Caco-2 (cell line): ENCODE measurements at regions not wholly inside any gene's neighbourhood (a gene's known extent, or its start where the extent isn't known, plus 50 kb on each side); places are given as distances from the start of the nearest gene placed in this dataset.
"Not testable (repeated sequence)": the region's sequence is repeated elsewhere in the genome, so short reads cannot be mapped to it uniquely, and the experiment has no call there.

Experiments
- BruUV-seq: library from RNA; stranded (reverse); fragments of 400-500 nt; replicated peaks from 2 replicates; lab custom pipeline; 2021; lab: Mats Ljungman, UMichigan
- CTCF ChIA-PET: fragments of 300-600 bp; sonication (Branson Sonifier 250); formaldehyde crosslinking; loops from one replicate; lab custom pipeline; 2022; ENCODE audit warnings: antibody characterized with exemption; lab: Charles Lee
- POLR2A ChIA-PET: fragments of 300-600 bp; sonication (Branson Sonifier 250); formaldehyde crosslinking; loops from one replicate; lab custom pipeline; 2022; ENCODE audit warnings: antibody characterized with exemption; lab: Charles Lee
- DNase-seq, 2 experiments: peaks; one replicate each; pipeline versions ENCODE4 v3.0.0 to v3.0.0-alpha.2; 2020 to 2022
- H3K27me3 ChIP-seq: replicated peaks from 2 replicates; pipeline ENCODE4 v1.6.0; 2011; ENCODE audit warnings: low read length; ENCODE audit not compliant: control insufficient read depth, insufficient read depth
- H3K36me3 ChIP-seq: 2 replicates; pipeline ENCODE4 v1.5.1; 2011; ENCODE audit warnings: low read length; ENCODE audit not compliant: control insufficient read depth, insufficient read depth
- H3K4me1 ChIP-seq: fragments of 250-450 bp; sonication (Bioruptor Pico); 2 replicates; pipeline ENCODE4 v1.5.1; 2020; ENCODE audit warnings: mild to moderate bottlenecking
- H3K4me3 ChIP-seq: 2 replicates; pipeline ENCODE4 v1.5.1; 2011; ENCODE audit warnings: low read depth, mild to moderate bottlenecking, control low read depth, low read length
- H3K9me3 ChIP-seq: fragments of 250-450 bp; sonication (Bioruptor Pico); 2 replicates; pipeline ENCODE4 v1.5.1; 2020; ENCODE audit warnings: mild to moderate bottlenecking, moderate library complexity
- H3K27ac Mint-ChIP-seq: one replicate; pipeline ENCODE4 v1.8.0; 2022; ENCODE audit warnings: mixed read lengths; ENCODE audit not compliant: unreplicated experiment
- H3K27me3 Mint-ChIP-seq: one replicate; pipeline ENCODE4 v1.8.0; 2022; ENCODE audit warnings: mixed read lengths; ENCODE audit not compliant: insufficient read depth, unreplicated experiment
- H3K36me3 Mint-ChIP-seq: one replicate; pipeline ENCODE4 v1.8.0; 2022; ENCODE audit warnings: mild to moderate bottlenecking, mixed read lengths; ENCODE audit not compliant: insufficient read depth, unreplicated experiment
- H3K4me1 Mint-ChIP-seq: one replicate; pipeline ENCODE4 v1.8.0; 2022; ENCODE audit warnings: low read depth, mixed read lengths; ENCODE audit not compliant: unreplicated experiment
- H3K4me3 Mint-ChIP-seq: one replicate; pipeline ENCODE4 v1.8.0; 2022; ENCODE audit warnings: mild to moderate bottlenecking, moderate library complexity, mixed read lengths; ENCODE audit not compliant: unreplicated experiment
- H3K9me3 Mint-ChIP-seq: one replicate; pipeline ENCODE4 v1.8.0; 2022; ENCODE audit warnings: mixed read lengths; ENCODE audit not compliant: unreplicated experiment
- intact Hi-C: fragments of 100-400 bp; cut with micrococcal nuclease; formaldehyde crosslinking; loops from one replicate; pipeline ENCODE4 v1.10.0; 2022; ENCODE audit not compliant: unreplicated experiment
- TF ChIP-seq, protein P1 (sequence below), 2 experiments: fragments of 200-600 bp in 1 of 2; IDR thresholded peaks; 1 replicate in 1 of 2; 2 replicates in 1 of 2; pipeline versions ENCODE4 v1.5.1 to v1.8.0; 2011 to 2022; ENCODE audit warnings: antibody characterized with exemption in 1 of 2, control low read depth in 1 of 2, inconsistent platforms in 1 of 2, low read depth in 1 of 2, low read length in 1 of 2, mild to moderate bottlenecking in 1 of 2, moderate library complexity in 1 of 2; ENCODE audit not compliant: insufficient read depth in 1 of 2, severe bottlenecking in 1 of 2, unreplicated experiment in 1 of 2

DNA sequence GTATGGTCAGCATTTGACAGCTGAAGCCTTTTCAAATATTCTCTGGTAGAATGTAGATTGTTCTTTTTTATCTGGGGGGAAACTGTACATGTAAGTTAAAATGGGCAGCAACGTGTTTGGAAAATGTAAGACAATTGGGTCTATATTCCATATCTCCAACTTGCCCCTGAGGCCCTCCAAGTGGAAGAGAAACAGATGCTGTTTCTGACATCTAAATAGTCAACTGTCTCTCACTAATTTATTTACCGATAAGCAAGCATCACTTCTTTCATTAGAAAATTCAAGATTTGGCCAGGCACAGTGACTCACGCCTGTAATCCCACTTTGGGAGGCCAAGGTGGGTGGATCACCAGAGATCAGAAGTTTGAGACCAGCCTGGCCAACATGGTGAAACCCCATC, 120.2 kb upstream of the TBCA start:
- CTCF ChIA-PET, result no interaction called here
- TF ChIP-seq, protein P1, sequence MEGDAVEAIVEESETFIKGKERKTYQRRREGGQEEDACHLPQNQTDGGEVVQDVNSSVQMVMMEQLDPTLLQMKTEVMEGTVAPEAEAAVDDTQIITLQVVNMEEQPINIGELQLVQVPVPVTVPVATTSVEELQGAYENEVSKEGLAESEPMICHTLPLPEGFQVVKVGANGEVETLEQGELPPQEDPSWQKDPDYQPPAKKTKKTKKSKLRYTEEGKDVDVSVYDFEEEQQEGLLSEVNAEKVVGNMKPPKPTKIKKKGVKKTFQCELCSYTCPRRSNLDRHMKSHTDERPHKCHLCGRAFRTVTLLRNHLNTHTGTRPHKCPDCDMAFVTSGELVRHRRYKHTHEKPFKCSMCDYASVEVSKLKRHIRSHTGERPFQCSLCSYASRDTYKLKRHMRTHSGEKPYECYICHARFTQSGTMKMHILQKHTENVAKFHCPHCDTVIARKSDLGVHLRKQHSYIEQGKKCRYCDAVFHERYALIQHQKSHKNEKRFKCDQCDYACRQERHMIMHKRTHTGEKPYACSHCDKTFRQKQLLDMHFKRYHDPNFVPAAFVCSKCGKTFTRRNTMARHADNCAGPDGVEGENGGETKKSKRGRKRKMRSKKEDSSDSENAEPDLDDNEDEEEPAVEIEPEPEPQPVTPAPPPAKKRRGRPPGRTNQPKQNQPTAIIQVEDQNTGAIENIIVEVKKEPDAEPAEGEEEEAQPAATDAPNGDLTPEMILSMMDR (IDR thresholded peaks at IDR 0.05; ENCODE audit: insufficient read depth in 1 of 2, low read depth in 1 of 2, low read length in 1 of 2, severe bottlenecking in 1 of 2, unreplicated experiment in 1 of 2), result no peak
- POLR2A ChIA-PET, result no interaction called here
- H3K36me3 ChIP-seq, result no peaks in the 10 kb centered on the region
- no peaks in the 10 kb centered on the region for H3K36me3 Mint-ChIP-seq
- H3K9me3 ChIP-seq, result no peaks in the 10 kb centered on the region
- no peak overlapping the region for H3K27ac Mint-ChIP-seq
- no peaks in the 10 kb centered on the region for H3K4me1 ChIP-seq
- H3K27me3 Mint-ChIP-seq, result no peaks in the 10 kb centered on the region
- no TSS peak for BruUV-seq
- H3K9me3 Mint-ChIP-seq, result no peaks in the 10 kb centered on the region
- H3K27me3 ChIP-seq, result no peaks in the 10 kb centered on the region
- intact Hi-C loops, result no loop called here
- no peak for DNase-seq
- no peaks in the 10 kb centered on the region for H3K4me1 Mint-ChIP-seq
- no peak overlapping the region for H3K4me3 Mint-ChIP-seq
- H3K4me3 ChIP-seq, result no peak overlapping the region

DNA sequence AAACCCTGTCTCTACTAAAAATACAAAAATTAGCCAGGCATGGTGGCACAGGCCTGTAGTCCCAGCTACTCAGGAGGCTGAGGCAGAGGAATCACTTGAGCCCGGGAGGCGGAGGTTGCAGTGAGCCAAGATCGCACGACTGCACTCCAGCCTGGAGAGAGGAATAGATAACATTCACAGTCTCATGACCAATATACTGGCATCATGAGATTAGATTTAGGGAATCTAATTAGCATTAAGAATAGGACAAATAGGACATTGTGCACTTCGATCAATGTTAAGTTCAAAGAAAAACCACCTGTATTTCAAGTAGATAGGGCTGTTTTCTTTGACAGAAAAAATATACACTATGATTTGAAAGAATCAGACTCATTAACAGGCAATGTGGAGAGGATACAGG, 118.0 kb upstream of the TBCA start:
- BruUV-seq, H3K36me3 ChIP-seq, DNase-seq, H3K4me1 Mint-ChIP-seq, H3K27ac Mint-ChIP-seq, H3K4me3 ChIP-seq, CTCF ChIA-PET, H3K9me3 Mint-ChIP-seq, H3K9me3 ChIP-seq, H3K36me3 Mint-ChIP-seq, H3K27me3 ChIP-seq, intact Hi-C loops, H3K27me3 Mint-ChIP-seq, POLR2A ChIA-PET, H3K4me1 ChIP-seq, H3K4me3 Mint-ChIP-seq: not testable (repeated sequence)

DNA sequence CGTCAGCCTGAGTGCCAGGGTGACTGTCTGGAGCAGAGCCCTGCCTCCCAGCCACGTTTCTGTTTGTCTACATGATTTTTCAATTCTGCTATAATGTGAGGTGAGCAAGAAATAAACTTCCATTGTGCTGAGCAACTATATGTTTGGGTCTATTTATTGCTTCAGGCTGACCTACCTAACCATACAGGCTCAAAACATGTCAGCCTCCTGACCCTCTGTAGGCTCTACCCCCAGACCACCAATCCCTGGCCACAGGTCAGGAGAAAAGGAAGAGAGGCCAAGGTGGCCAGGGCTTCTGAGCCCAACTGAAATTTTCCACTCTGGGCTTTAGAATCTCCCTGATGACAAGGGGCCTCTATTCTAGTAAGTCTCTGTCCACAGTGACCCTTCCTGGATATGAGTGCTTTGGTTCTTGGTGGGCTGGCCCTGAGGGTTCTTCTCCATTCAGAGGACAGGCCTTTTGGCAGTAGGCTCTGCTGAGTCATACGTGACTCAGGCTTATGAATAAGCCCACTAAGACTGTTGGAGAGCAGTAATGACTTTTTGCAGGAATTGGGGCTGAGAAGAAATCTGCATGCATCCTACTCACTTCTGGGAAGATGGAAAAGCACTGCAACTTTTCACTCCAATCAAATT, 117.2 kb upstream of the TBCA start:
- ChIA-PET CTCF (no interaction called here), POLR2A (no interaction called here)
- Histone ChIP-seq H3K4me3 (no peak overlapping the region), H3K9me3 (no peaks in the 10 kb centered on the region), H3K27me3 (no peaks in the 10 kb centered on the region), H3K4me1 (no peaks in the 10 kb centered on the region), H3K36me3 (no peaks in the 10 kb centered on the region)
- Mint-ChIP-seq H3K9me3 (no peaks in the 10 kb centered on the region), H3K27me3 (no peaks in the 10 kb centered on the region), H3K4me3 (no peak overlapping the region), H3K4me1 (no peaks in the 10 kb centered on the region), H3K36me3 (no peaks in the 10 kb centered on the region), H3K27ac (no peak overlapping the region)
- intact Hi-C loops, result no loop called here
- BruUV-seq, result no TSS peak
- TF ChIP-seq, protein P1 (IDR thresholded peaks at IDR 0.05; ENCODE audit: insufficient read depth in 1 of 2, low read depth in 1 of 2, low read length in 1 of 2, severe bottlenecking in 1 of 2, unreplicated experiment in 1 of 2), result no peak
- no peak for DNase-seq
